Activated CD8-positive, alpha-beta memory T cell treated with anti-CD3 and anti-CD28 coated beads, Interleukin-2, amount 50 U/mL, for 1 hour (primary cell): ENCODE measurements at regions not wholly inside any gene's neighbourhood (a gene's known extent, or its start where the extent isn't known, plus 50 kb on each side); places are given as distances from the start of the nearest gene placed in this dataset.
"Not testable (repeated sequence)": the region's sequence is repeated elsewhere in the genome, so short reads cannot be mapped to it uniquely, and the experiment has no call there.

Source experiments
- DNase-seq: peaks from one replicate; pipeline ENCODE4 v3.0.0-alpha.2; 2020; ENCODE audit errors: extremely low read depth

- DNase-seq = no peak
These were observed 154.5 kb upstream of the ZNF217 start for GRCh38 chr20:53748176-53748575.

DNA sequence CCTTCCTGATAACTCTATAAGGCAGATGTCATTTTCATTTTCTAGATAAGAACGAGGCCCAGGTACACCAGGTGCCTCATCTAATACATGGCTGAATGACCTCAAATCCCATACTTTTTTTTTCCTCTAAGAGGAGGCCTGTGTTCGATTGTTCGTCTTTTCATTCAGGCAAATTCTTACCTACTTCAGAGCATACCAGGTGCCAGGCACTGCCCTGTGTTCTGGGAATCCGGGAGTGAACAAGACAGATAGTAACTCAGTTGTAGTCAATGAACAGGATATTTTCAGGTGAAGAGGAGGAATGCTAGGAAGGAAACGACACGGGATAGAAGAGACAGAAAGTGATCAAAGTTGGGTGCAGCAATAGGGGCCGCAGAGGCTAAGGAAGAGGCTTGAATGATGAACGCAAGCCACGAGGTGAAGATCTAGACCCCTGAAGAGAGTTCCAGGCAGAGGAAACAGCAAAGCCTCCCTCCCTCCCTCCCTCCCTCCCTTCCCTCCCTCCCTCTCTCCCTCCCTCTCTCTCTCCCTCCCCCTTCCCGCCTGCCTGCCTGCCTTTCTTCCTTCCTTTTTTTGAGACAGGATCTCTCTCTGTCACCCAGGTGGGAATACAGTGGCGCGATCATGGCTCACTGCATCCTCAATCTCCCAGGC, 150.1 kb upstream of the ZNF217 start:
- no peak for DNase-seq

DNA sequence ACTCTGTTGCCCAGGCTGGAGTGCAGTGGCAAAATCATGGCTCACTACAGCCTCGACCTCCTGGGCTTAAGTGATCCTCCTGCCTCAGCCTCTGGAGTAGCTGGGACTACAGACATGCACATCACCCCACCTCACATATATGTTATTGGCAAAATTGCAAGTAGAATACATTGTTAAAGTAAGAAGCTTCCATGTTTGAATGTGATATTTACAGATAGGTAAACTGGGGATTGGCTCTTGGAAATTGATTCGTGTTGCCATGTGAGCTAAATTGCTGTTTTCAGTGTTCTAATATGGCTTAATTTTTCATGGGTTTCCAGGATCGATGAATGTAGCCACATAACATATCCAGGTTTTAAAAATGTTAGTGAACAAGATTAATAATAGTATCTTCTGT, 149.0 kb upstream of the ZNF217 start:
- no peak for DNase-seq

GRCh38 chr20:53741726-53742028, 148.0 kb upstream of the ZNF217 start:
- no peak for DNase-seq

DNA sequence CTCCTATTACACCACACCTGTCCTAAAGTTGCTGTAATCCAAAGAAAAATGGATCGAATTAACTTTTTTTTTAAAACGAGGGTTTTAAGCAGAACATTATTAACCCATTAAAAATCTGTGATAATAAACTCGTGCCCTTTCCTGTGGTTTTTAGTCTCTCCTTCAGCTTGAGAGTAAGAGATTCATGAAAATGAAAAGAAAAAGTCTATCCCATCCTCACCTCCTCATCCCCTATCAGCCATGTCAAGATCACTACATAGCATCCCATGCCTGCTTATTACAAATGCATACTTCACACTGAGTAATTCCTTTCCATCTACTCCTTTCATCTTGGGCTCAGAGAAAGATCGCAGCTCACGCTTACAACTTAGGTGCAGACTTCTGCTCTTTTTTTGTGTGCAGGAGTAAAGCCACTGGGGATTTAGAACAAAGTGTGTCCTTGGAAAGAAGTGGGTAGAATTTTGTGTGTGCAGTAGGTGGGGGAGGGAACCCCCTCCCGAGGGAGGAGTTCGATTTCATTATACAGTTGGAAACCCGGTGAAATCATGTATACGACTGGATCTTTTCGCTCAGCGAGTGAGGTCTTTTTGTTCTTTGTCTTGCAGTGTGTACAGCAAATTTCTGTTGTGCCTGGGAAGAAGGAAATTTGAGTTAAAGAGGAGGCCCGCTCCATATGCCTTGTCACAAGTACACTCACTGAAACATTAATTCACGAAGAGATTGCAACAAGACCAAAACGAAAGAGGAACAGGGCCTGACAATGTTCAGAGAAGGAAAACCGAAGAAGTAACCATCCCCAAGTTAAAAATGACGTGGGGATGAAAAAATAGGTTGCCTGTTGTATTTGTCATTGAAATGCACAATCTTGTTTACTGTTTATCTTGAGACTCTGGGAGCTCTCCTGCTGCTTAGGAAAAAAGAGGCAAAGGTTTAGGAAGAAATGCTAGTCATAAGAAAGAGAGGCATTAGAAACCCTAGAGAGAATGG, 146.5 kb upstream of the ZNF217 start:
- DNase-seq = no peak

- no peak for DNase-seq
These were observed 145.5 kb upstream of the ZNF217 start for GRCh38 chr20:53738945-53739798.

DNA sequence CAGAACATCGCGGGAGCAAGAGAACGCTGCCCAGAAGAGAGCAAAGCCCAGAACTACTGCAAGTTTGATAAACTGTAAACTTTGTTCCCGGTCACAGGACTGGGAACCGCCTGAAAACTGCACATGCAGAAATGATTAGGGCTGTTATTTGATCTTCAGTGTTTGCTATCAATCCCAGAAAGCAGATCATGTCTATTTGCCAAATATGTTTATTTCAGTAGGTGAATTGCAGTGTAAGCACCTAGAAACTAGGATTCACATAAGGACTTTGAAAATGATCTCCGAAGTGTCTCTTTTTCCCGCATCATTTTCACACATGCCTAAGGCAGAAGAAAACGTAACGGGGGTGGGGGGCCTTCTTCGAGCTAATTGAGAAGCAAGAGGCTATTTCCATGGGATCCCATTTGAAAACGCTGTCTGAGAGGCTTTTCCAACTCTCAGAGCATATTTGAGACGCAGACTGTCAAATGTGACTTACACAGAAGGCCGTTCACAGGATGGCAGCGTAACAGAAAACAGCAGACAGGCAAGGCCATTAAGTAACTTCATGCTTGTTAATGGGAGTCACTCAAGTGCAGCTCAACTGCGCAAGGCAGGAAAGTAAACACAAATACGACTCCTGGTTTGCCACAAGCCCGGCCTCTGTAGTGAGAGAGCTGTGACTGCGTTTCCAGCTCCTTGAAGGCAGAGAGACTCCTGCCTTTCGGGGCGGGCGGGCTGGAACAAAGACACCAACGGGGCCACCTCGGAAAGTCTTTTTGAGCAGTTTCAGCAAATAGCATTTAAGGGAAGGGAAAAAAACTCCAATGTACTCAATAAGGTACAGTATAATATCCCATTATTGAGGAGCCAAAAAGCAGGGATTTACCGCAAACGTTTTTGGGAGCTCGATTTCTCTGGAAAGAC, 144.7 kb upstream of the ZNF217 start:
- no peak for DNase-seq

GRCh38 chr20:53737396-53738038, 143.9 kb upstream of the ZNF217 start:
- DNase-seq = no peak

GRCh38 chr20:53736757-53737395, 143.2 kb upstream of the ZNF217 start:
- no peak for DNase-seq

DNA sequence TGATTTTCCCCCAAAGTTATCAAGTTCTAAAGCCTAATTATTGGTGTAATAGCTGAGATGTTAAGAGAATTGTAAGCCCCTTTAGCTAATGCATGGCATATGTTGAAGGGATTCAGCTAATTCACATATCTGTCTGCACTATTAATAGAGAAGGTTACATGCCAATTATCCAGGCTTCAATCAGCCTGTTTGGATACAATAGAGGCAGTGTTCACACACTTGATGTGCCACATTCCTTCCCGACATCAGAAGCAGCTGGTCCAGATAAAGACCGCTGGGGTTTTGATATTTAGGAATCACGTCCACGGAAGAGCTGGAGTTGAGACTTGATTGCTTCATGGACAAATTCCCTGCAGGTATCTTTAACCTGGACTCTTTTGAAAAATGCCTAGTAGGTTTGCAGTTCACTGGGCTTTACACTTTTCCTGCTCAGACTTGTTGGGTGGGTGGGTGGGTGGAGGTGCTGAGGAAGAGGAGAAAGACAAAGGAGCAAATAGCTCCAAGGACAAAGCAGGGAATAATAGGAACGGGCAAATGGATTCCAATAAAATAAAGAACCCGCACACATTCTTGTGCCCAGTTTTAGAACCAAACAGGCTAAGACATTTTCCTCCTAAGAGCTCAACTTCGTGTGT, 142.6 kb upstream of the ZNF217 start:
- DNase-seq = no peak

DNA sequence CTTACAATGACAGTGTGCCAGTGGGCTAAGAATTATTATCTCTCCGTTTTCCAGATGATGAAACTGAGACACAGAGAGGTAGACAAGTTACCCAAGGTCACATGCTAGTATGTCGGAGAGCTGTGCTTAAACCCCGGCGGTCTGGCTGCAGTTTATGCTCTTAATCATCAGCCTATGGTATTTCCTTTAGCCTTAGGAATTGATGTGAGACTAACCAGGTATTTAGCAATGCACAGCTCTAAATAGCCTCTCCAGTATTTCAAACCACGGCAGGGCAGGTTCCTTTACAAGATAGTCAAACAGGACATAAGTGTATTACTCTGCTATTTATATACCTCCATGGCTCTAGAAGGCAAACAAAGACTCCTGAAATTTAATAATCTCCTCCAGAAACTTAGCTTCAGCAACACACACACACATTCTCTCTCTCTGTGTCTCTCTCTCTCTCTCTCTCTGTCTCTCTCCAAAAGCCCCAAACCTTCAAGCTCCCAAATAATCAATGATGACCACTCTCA, 142.0 kb upstream of the ZNF217 start:
- no peak for DNase-seq

DNA sequence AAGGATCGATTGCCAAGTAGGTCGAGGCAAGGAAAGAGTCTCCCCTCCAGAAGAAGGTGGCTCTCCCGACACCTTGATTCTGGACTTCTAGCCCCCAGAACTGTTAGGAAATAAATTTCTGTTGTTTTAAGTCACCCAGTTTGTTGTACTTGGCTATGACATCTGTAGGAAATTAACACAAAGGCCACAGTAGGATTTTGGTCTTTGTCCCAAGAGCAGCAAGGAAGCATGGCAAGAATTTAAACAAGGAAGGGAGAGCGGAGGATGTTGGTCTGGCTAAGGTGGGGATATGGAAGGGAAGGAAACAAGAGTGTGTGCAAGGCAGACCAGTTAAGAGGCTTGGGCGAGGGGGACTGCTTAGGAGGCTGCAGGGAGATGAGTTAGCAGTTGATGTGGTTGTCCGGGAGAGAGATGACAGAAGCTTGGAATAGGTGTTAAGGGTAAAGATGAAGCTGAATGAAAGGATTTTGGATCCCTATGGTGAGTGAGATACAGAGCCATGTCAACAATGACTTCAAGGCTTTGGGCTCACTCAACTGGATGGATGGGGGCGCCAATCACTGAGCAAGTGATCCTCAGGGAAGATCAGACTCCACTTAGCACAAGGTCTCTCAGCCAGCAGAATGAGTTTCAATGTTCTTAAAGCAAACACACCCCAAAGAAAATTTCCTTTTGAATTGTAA, 140.5 kb upstream of the ZNF217 start:
- DNase-seq = no peak

- no peak for DNase-seq
These were observed 138.0 kb upstream of the ZNF217 start for GRCh38 chr20:53731595-53731994.

GRCh38 chr20:53728359-53728758, 134.7 kb upstream of the ZNF217 start:
- DNase-seq = no peak

DNA sequence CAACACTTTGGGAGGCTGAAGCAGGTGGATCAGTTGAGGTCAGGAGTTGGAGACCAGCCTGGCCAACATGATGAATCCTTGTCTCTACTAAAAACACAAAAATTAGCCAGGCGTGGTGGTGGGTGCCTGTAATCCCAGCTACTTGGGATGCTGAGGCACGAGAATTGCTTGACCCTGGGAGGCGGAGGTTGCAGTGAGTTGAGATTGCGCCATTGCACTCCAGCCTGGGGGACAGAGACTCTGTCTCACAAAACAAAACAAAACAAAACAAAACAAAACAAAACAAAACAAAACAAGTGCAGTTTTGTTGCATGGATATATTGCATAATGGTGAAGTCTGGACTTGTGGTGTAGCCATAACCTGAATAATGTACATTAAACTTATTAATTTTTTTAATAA, 133.6 kb upstream of the ZNF217 start:
- not testable (repeated sequence) for DNase-seq

- no peak for DNase-seq
These were observed 131.9 kb upstream of the ZNF217 start for GRCh38 chr20:53725575-53725970.

- DNase-seq = no peak
These were observed 130.0 kb upstream of the ZNF217 start for GRCh38 chr20:53723621-53724020.

DNA sequence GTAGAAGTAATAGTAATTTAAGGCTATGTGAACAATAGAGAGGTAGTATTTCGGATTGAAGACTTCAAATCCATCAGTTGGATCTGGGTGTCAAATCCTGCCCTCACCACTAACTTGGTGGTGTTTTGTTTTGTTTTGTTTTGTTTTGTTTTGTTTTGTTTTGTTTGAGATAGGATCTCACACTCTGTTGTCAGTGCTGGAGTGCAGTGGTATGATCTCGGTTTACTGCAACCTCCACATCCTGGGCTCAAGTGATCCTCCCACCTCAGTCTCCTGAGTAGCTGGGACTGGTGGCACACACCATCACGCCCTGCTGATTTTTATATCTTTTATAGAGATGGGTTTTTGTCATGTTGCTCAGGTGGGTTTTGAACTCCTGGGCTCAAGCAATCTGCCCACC, 129.4 kb upstream of the ZNF217 start:
- no peak for DNase-seq

DNA sequence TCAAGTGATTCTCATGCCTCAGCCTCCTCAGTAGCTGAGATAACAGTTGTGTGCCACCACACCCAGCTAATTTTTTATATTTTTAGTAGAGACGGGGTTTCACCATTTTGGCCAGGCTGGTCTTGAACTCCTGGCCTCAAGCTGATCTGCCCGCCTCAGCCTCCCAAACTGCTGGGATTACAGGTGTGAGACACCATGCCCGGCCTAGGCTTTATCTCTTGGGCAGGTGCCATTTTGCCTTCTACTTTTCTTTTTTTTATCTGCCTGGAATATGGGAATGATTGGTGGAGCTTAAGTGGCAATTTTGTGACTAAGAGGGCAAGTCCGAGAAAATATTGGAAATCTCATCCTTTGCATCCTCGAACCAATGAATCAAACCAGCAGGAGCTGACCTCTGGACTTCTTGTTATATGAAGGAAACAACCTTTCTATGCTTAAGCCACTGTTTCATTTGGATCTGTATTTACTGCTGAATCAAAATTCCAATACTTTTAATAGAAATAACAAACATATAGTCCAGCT, 128.9 kb upstream of the ZNF217 start:
- DNase-seq = no peak
